Limb (tissue), 2 donors: ENCODE measurements at regions not wholly inside any gene's neighbourhood (a gene's known extent, or its start where the extent isn't known, plus 50 kb on each side); places are given as distances from the start of the nearest gene placed in this dataset.

Experiments used
- DNase-seq, 2 donors: peaks; one replicate each; pipeline ENCODE4 v3.0.0-alpha.2; 2016; ENCODE audit errors: extremely low spot score in 2 of 2

GRCh38 chr4:145427991-145428390 is 53.7 kb upstream of the SMAD1 start:
- no peak for DNase-seq

DNA sequence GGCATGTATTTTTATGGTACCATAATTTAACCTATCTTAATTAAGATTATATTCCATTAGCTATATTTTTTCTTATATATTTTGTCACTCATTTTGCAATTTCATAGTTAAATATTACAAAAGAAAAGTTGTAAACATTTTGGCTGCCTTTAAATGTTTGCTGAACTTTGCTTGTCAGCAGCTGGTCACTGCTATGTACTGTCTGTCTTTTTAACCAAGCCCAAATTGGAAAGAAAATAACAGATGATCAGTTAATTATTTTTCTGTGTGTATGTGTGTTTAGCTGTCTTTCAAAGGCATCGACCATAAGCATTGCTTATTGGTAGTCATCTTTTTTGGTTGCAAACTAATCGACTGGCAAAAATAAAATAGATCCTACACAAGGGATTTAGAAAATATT is 54.4 kb upstream of the SMAD1 start:
- no peak for DNase-seq

- DNase-seq, result no peak
Observed at GRCh38 chr4:145423017-145423708, 58.5 kb upstream of the SMAD1 start.

DNA sequence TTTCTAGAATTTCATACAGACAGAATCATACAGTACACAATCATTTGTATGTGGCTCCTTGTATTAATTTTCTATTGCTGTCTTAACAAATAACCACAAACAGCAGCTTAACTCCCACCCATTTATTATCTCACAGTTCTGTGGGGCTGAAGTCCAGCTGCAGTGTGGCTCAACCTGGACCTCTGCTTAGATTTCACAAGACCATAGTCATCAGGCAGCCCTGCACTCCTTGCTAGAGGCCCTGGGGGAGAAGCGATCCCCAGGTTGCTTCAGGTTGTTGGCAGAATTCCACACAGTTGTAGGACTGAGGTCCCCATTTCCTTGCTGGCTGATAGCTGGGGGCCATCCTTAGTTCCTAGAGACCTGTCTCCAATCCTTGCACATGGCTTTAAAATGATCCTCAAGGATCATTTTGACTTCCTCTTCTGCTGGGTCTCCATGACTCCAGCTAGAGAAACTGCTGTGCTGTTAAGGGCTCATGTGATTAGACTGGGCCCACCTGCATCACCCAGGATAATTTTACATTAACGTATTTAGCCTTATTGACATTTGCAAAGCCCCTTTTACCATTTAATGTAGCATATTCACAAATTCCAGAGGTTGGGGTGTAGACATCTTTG is 60.9 kb upstream of the SMAD1 start:
- DNase-seq, result no peak

- no peak for DNase-seq
Observed at GRCh38 chr4:145418739-145419138, 62.9 kb upstream of the SMAD1 start.

GRCh38 chr4:145417348-145418130 is 64.1 kb upstream of the SMAD1 start:
- no peak for DNase-seq

GRCh38 chr4:145414841-145415240 is 66.8 kb upstream of the SMAD1 start:
- DNase-seq, result peak in 1 of 2 donors; percentile 59

DNA sequence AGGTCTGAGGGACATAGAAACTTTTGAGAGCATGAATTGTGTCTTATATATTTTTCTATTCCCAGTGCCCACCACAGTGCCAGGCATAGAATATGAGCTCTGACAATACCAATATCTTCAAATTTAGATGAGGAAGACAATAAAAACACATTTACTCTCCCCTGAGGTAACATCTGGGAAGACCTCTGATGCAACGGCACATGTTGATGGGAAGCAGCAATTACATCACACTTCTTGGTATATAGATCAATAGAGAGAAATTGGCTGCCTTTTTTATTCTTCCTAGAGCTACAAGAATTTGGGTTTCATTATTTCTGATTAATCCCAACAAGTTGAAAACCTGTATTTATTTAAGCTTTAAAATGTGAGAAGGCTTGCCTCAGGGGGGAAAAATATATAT is 67.4 kb upstream of the SMAD1 start:
- DNase-seq, result peak in 1 of 2 donors; percentile 34

DNA sequence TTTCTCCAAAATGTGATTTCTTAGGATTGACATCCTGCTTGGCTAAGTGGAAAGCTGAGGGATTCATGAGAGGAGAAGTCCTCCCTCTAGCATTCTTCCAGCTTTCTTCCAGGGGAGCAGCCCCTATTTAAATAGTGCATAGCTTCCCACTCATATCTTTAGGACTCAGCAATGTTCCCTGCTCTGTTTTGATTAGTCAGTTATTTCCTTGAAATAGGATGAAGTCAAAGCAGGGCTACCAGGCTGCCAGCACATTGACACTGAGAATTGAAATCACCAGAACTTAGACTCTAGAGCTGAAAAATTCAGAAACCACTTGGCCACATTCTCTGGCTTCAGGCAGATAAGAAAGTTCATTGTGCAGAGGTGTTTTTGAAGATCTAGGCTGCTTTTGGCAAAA is 74.7 kb upstream of the SMAD1 start:
- no peak for DNase-seq

- DNase-seq, result peak in 1 of 2 donors; percentile 60
Observed at GRCh38 chr4:145404761-145405160, 76.9 kb upstream of the SMAD1 start.

- DNase-seq, result no peak
Observed at GRCh38 chr4:145396581-145396980, 85.1 kb upstream of the SMAD1 start.

GRCh38 chr4:145390571-145390970 is 91.1 kb upstream of the SMAD1 start:
- no peak for DNase-seq

GRCh38 chr4:145389550-145389949 is 92.1 kb upstream of the SMAD1 start:
- no peak for DNase-seq

DNA sequence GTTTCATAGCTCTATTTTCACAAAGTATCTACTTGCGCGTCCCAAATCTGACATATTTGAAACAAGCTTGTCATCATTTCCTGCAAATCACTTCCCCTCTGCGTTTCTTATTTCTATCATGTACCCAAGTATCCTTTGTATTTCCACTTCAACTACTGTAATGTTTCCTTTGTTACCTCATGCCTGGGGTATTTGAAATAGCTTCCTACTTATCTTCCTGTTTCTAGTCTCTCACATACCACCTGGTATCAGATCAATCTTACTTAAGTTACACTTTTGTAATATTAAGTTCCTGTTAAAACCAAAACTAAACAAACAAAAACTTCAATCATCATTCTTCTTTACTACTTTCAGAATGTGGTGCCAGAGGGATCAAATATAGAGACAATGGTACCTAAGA is 93.6 kb upstream of the SMAD1 start:
- DNase-seq, result no peak

DNA sequence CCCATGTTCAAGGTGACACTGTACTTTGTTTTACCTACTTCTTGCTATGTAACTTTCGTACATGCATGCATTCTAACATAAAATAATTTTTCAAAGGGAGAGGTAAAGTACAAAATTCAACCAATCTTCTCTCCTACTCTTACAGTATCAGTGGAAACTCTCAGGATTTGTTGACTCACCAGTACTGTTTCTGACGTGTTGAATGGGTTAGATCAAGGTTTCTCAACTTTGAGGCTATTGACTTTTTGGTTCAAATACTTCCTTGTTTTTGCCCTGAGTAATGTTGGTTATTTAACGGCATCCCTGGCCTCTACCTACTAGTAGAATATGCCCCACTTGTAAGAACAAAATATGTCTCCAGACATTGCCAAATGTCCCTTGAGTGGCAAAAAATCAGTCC is 94.6 kb upstream of the SMAD1 start:
- DNase-seq, result no peak

GRCh38 chr4:145381163-145381562 is 100.5 kb upstream of the SMAD1 start:
- DNase-seq, result no peak

GRCh38 chr4:145380123-145380522 is 101.5 kb upstream of the SMAD1 start:
- DNase-seq, result no peak

GRCh38 chr4:145375416-145375815 is 106.2 kb upstream of the SMAD1 start:
- DNase-seq, result no peak

GRCh38 chr4:145352438-145353145 is 129.1 kb upstream of the SMAD1 start:
- no peak for DNase-seq

DNA sequence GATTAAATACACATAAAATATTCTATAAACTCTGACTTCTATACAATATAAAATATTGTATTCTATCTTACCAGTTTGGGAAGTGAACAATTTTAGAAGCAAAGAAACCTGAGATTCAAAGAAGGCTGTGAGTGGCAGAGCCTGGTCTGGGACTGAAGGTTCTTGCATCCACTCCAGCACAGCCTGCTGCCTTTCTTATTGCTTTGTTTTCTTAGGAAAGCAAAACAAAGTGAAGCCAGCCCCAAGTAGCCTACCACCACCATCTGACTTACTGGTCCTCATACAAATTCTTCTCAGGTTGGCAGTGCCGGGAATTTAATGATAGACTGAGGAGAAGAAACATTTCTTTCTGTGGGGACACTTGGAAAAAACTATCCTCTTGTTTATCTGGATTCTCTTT is 129.7 kb upstream of the SMAD1 start:
- no peak for DNase-seq

- no peak for DNase-seq
Observed at GRCh38 chr4:145351162-145351561, 130.5 kb upstream of the SMAD1 start.

- DNase-seq, result no peak
Observed at GRCh38 chr4:145348291-145348690, 133.4 kb upstream of the SMAD1 start.
